Smooth muscle cell (in vitro differentiated cells): ENCODE measurements at regions not wholly inside any gene's neighbourhood (a gene's known extent, or its start where the extent isn't known, plus 50 kb on each side); places are given as distances from the start of the nearest gene placed in this dataset.

Experiments
- DNase-seq: peaks from one replicate; lab custom pipeline; 2025; ENCODE audit not compliant: unreplicated experiment; lab: John Stamatoyannopoulos, UW
- H2AFZ ChIP-seq: fragments of 200-600 bp; sonication (generic); 2 replicates; pipeline ENCODE4 v1.6.0; 2016; ENCODE audit warnings: antibody characterized with exemption, low read depth, mild to moderate bottlenecking
- H3F3A ChIP-seq: fragments of 200-600 bp; sonication (generic); 2 replicates; pipeline ENCODE4 v1.6.0; 2017; ENCODE audit warnings: antibody characterized with exemption, low read depth
- H3K27ac ChIP-seq: fragments of 200-600 bp; sonication (generic); 2 replicates; pipeline ENCODE4 v1.5.1; 2016; ENCODE audit warnings: low read depth, mild to moderate bottlenecking
- H3K27me3 ChIP-seq: fragments of 200-600 bp; sonication (generic); 2 replicates; pipeline ENCODE4 v1.6.1; 2016; ENCODE audit warnings: low read depth, mild to moderate bottlenecking
- H3K36me3 ChIP-seq: fragments of 200-600 bp; sonication (generic); 2 replicates; pipeline ENCODE4 v1.5.1; 2016; ENCODE audit warnings: low read depth
- H3K4me1 ChIP-seq: fragments of 200-600 bp; sonication (generic); 2 replicates; pipeline ENCODE4 v1.5.1; 2016; ENCODE audit warnings: low read depth
- H3K4me2 ChIP-seq: fragments of 200-600 bp; sonication (generic); 2 replicates; pipeline ENCODE4 v1.6.0; 2016; ENCODE audit warnings: mild to moderate bottlenecking
- H3K4me3 ChIP-seq: fragments of 200-600 bp; sonication (generic); 2 replicates; pipeline ENCODE4 v1.5.1; 2016; ENCODE audit warnings: mild to moderate bottlenecking
- H3K79me2 ChIP-seq: fragments of 200-600 bp; sonication (generic); 2 replicates; pipeline ENCODE4 v1.6.0; 2016; ENCODE audit warnings: low read depth, mild to moderate bottlenecking
- H3K9ac ChIP-seq: fragments of 200-600 bp; sonication (generic); 2 replicates; pipeline ENCODE4 v1.6.0; 2016; ENCODE audit warnings: low read depth
- H3K9me3 ChIP-seq: fragments of 200-600 bp; sonication (generic); replicated peaks from 2 replicates; pipeline ENCODE4 v1.5.1; 2016; ENCODE audit warnings: low read depth
- H4K20me1 ChIP-seq: fragments of 200-600 bp; sonication (generic); 2 replicates; pipeline ENCODE4 v1.6.0; 2016; ENCODE audit warnings: low read depth
- WGBS: methylation state at CpG from one replicate; pipeline ENCODE4 v1.1.7; 2016; ENCODE audit warnings: low lambda C conversion rate; 5-methylcytosine and 5-hydroxymethylcytosine counted together
- TF ChIP-seq, protein P1 (sequence below): fragments of 200-600 bp; sonication (generic); IDR thresholded peaks from 2 replicates; pipeline ENCODE4 v1.5.1; 2017; ENCODE audit warnings: borderline replicate concordance, mild to moderate bottlenecking, antibody characterized with exemption; ENCODE audit not compliant: insufficient read depth, poor library complexity, severe bottlenecking

DNA sequence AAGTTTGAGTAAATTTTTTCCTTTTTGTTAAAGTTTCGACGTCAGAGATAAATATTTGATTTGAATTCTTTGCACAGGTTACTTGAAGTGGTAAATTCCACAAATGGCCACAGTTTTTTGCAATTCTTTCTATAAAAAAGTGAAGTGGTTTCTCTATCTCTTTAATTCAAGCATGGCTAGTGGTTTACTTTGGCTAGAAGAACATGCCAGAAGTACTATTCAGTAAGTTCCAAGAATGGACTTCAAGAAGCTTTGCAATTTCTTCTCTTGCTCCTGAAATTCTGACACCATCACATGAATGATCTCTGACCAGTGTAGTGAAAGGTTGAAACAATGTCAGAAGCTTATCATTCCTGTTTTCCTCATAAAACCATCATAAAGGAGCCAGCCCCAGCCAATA is 55.7 kb upstream of the RNPC3 start:
- Histone ChIP-seq H3K9me3 (no peaks in the 10 kb centered on the region), H4K20me1 (no peaks in the 10 kb centered on the region), H3K36me3 (no peaks in the 10 kb centered on the region), H3K79me2 (no peaks in the 10 kb centered on the region), H3K9ac (no peak overlapping the region), H3K27ac (no peak overlapping the region), H3K4me1 (no peaks in the 10 kb centered on the region), H3K4me3 (no peak overlapping the region), H2AFZ (no peak overlapping the region), H3K4me2 (no peak overlapping the region), H3F3A (no peaks in the 10 kb centered on the region), H3K27me3 (no peaks in the 10 kb centered on the region)
- TF ChIP-seq, protein P1, sequence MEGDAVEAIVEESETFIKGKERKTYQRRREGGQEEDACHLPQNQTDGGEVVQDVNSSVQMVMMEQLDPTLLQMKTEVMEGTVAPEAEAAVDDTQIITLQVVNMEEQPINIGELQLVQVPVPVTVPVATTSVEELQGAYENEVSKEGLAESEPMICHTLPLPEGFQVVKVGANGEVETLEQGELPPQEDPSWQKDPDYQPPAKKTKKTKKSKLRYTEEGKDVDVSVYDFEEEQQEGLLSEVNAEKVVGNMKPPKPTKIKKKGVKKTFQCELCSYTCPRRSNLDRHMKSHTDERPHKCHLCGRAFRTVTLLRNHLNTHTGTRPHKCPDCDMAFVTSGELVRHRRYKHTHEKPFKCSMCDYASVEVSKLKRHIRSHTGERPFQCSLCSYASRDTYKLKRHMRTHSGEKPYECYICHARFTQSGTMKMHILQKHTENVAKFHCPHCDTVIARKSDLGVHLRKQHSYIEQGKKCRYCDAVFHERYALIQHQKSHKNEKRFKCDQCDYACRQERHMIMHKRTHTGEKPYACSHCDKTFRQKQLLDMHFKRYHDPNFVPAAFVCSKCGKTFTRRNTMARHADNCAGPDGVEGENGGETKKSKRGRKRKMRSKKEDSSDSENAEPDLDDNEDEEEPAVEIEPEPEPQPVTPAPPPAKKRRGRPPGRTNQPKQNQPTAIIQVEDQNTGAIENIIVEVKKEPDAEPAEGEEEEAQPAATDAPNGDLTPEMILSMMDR: no peak
- whole genome bisulfite sequencing: 97% methylated on average over 2 of the region's 2 CpGs
- no peak for DNase-seq

DNA sequence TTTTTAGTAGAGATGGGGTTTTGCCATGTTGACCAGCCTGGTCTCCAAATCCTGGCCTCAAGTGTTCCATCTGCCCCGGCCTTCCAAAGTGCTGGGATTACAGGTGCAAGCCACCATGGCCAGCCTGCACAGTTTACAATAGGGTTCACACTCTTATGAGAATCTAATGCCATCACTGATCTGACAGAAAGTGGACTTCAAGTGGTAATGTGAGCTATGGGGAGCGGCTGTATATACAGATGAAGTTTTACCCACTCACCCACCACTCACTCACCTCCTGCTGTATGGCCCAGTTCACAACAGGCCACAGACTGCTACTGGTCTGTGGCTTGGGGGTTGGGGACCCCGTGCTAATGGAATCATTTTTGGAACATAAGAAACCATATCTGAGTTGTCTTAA is 58.4 kb upstream of the RNPC3 start:
- H2AFZ ChIP-seq: no peak overlapping the region
- H3K9ac ChIP-seq: no peak overlapping the region
- H3K36me3 ChIP-seq: no peaks in the 10 kb centered on the region
- no peaks in the 10 kb centered on the region for H3K27me3 ChIP-seq
- H3K27ac ChIP-seq: no peak overlapping the region
- H4K20me1 ChIP-seq: no peaks in the 10 kb centered on the region
- H3K4me3 ChIP-seq: no peak overlapping the region
- no peaks in the 10 kb centered on the region for H3F3A ChIP-seq
- H3K79me2 ChIP-seq: no peaks in the 10 kb centered on the region
- H3K4me2 ChIP-seq: no peak overlapping the region
- no peak for DNase-seq
- TF ChIP-seq, protein P1: no peak
- no peaks in the 10 kb centered on the region for H3K4me1 ChIP-seq
- 91% methylated on average over 3 of the region's 3 CpGs for WGBS
- no peaks in the 10 kb centered on the region for H3K9me3 ChIP-seq

DNA sequence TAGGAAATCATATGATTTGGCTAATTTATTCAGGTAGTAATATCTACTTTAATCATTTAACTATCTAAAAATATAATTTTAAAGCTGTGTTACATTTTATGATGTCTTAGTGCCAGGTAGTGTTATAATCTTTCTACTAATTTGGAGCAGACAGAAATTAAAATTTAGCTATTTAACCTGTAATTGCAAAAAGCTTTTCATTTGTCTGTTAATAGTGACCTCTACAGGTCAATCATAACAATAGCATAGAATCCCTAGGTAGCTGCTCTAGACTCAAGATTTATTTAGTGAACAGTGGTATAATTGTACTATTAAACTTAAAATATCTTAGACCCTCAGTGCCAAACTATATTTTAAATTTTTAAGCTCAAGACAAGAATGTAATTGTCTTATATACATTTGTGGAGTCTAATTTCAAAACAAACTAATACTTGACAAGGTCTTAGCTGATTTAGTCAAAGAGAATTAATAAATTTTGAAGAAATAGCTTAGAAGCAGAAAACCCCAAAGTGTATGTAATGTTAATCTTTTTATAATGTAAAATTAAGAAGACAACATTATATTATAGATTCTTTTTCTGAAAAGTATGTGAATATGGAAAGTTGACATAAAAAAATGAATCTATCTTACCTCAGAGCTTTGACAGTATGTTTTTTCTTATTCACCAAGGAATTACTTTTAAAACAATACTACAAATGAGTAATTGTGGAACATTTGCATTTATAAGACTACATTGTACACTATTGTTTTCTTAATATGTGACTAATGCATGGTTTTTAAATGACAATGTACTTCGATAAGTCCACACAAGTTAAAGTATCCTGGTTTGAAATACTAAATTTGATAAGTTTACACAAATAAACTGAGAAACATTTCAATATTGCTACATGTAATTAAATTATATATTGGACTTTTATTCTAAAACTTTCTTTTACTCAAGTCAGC is 64.1 kb upstream of the RNPC3 start:
- Histone ChIP-seq H3K27ac (no peak overlapping the region), H2AFZ (no peak overlapping the region), H3F3A (no peaks in the 10 kb centered on the region), H3K27me3 (no peaks in the 10 kb centered on the region), H3K4me1 (peaks cover 30% of the 10 kb centered on the region), H3K36me3 (no peaks in the 10 kb centered on the region), H3K79me2 (no peaks in the 10 kb centered on the region), H4K20me1 (no peaks in the 10 kb centered on the region), H3K9me3 (no peaks in the 10 kb centered on the region), H3K9ac (no peak overlapping the region), H3K4me2 (no peak overlapping the region), H3K4me3 (no peak overlapping the region)
- WGBS: 97% methylated on average over 1 of the region's 1 CpG
- TF ChIP-seq, protein P1: peak; percentile 67
- no peak for DNase-seq

DNA sequence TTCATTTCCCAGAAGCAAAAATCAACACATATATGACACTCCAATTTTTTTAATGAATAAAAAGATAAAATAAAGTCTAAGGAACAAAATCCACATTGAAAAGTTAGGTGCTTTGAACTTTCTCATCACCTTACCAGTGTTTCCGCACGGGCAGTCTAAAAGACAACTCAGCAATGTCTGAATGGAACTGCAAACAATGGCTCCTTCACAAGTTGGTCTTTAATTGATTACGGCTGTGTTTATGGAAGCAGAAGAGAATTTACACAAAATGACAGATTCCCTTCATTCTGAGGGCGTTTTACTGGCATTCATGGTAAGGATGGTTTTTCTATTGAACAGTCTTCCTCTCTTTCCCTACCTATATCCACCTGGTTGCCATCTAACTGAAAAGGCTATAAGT is 65.0 kb upstream of the RNPC3 start:
- H3K4me1 ChIP-seq: peaks cover 30% of the 10 kb centered on the region
- no peak overlapping the region for H3K4me2 ChIP-seq
- no peak overlapping the region for H3K4me3 ChIP-seq
- no peak overlapping the region for H3K27ac ChIP-seq
- no peaks in the 10 kb centered on the region for H3F3A ChIP-seq
- H3K27me3 ChIP-seq: no peaks in the 10 kb centered on the region
- TF ChIP-seq, protein P1: no peak
- no peak overlapping the region for H3K9ac ChIP-seq
- H2AFZ ChIP-seq: no peak overlapping the region
- H3K79me2 ChIP-seq: no peaks in the 10 kb centered on the region
- H4K20me1 ChIP-seq: no peaks in the 10 kb centered on the region
- 76% methylated on average over 4 of the region's 4 CpGs for WGBS
- no peaks in the 10 kb centered on the region for H3K9me3 ChIP-seq
- DNase-seq: no peak
- no peaks in the 10 kb centered on the region for H3K36me3 ChIP-seq
